Spinal cord (tissue), 9 donors: ENCODE measurements at regions not wholly inside any gene's neighbourhood (a gene's known extent, or its start where the extent isn't known, plus 50 kb on each side); places are given as distances from the start of the nearest gene placed in this dataset.
"Not testable (repeated sequence)": the region's sequence is repeated elsewhere in the genome, so short reads cannot be mapped to it uniquely, and the experiment has no call there.

ENCODE experiments used
- DNase-seq, 6 donors: peaks; one replicate each; pipeline versions ENCODE4 v3.0.0 to v3.0.0-alpha.2; 2013 to 2015; ENCODE audit warnings: low spot score in 6 of 6, low read depth in 4 of 6
- H3K27ac ChIP-seq: one replicate; pipeline ENCODE4 v1.5.1; 2013; ENCODE audit warnings: low read depth, low read length, control low read depth
- H3K27me3 ChIP-seq: one replicate; pipeline ENCODE4 v1.6.1; 2013; ENCODE audit warnings: low read length; ENCODE audit not compliant: control insufficient read depth, insufficient read depth
- H3K36me3 ChIP-seq: one replicate; pipeline ENCODE4 v1.6.1; 2013; ENCODE audit warnings: low read length; ENCODE audit not compliant: control insufficient read depth, insufficient read depth
- H3K4me1 ChIP-seq: one replicate; pipeline ENCODE4 v1.6.1; 2013; ENCODE audit warnings: low read length; ENCODE audit not compliant: control insufficient read depth, insufficient read depth
- H3K4me3 ChIP-seq: one replicate; pipeline ENCODE4 v1.5.1; 2013; ENCODE audit warnings: low read depth, low read length, control low read depth
- H3K9me3 ChIP-seq: one replicate; pipeline ENCODE4 v1.6.1; 2013; ENCODE audit warnings: low read length; ENCODE audit not compliant: control insufficient read depth, insufficient read depth
- WGBS: methylation state at CpG from one replicate; pipeline ENCODE4 v1.1.5; 2013; ENCODE audit warnings: missing lambda C conversion rate; ENCODE audit not compliant: insufficient coverage; 5-methylcytosine and 5-hydroxymethylcytosine counted together
- donor health status: healthy.

DNA sequence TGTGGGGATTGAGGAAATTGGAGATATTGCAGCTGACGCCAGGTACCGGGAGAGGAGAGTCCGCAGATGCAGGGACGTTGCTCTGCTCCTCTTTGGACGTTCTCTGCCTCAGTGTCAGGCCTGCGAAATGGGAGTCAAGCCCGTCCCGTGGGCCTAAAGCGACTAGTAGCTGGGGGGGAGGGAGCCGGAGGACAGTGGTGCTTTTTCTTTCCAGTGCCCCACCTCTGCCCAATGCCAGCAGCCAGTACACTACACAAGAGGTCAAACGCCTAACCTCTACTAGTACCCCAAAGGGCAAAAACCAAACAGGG lies 413.6 kb upstream of the ESRRG start:
- peaks cover 95% of the 10 kb centered on the region for H3K27me3 ChIP-seq
- 27% methylated on average over 10 of the region's 11 CpGs for WGBS
- H3K27ac ChIP-seq = no peak overlapping the region
- peak overlapping the region; percentile 14 for H3K4me3 ChIP-seq
- no peaks in the 10 kb centered on the region for H3K9me3 ChIP-seq
- peak in 1 of 6 donors; percentile 13 for DNase-seq
- no peaks in the 10 kb centered on the region for H3K36me3 ChIP-seq
- H3K4me1 ChIP-seq = peaks cover 58% of the 10 kb centered on the region

GRCh38 chr1:217135987-217136894 lies 413.0 kb upstream of the ESRRG start:
- no peaks in the 10 kb centered on the region for H3K36me3 ChIP-seq
- peaks cover 98% of the 10 kb centered on the region for H3K27me3 ChIP-seq
- DNase-seq = peak in 2 of 6 donors; percentile 9 to 17
- WGBS = 17% methylated on average over 25 of the region's 36 CpGs
- peak overlapping the region; percentile 58 for H3K4me3 ChIP-seq
- H3K4me1 ChIP-seq = peaks cover 58% of the 10 kb centered on the region
- no peak overlapping the region for H3K27ac ChIP-seq
- H3K9me3 ChIP-seq = no peaks in the 10 kb centered on the region

- no peak overlapping the region for H3K27ac ChIP-seq
- H3K4me1 ChIP-seq = peaks cover 58% of the 10 kb centered on the region
- H3K9me3 ChIP-seq = no peaks in the 10 kb centered on the region
- DNase-seq = peak in 2 of 6 donors; percentile 55 to 58
- peaks cover 93% of the 10 kb centered on the region for H3K27me3 ChIP-seq
- H3K36me3 ChIP-seq = no peaks in the 10 kb centered on the region
- peak overlapping the region; percentile 58 for H3K4me3 ChIP-seq
- under 1% methylated on average over 30 of the region's 32 CpGs for WGBS
These were observed 412.3 kb upstream of the ESRRG start for GRCh38 chr1:217135569-217135915.

DNA sequence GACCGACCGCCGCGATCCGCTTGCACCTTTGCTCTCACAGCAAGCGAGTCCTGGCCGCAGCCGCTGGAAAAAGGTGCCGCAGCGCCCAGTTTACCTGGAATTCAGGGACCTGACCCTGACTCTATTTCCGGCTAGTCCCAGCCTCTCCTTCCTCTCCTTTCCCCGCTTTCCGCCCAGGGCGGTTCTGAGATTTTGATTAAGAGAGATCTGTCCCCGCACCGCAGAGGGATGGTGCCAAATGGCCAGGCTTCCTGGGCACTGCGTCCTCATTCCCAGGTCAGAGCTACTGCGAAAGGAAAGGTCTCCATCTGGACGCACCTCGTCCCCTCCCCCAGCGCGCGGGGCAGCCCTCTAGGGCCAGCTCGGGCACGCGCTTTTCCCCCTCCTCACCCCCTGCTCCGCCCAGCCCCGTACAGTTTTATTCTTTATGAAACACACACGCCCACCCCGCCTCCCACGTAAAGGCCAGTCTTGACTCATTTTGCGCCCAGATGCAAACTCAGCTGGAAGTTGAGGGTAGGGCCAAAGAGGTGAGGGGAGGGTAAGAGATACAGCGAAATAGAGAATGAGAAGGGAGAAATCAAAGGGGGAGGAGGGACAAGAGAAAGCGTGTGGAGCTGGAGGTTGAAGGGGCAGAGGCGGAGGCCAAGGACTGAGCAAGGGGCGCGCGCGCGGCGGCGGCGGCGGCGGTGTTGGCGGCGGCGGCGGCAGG lies 411.8 kb upstream of the ESRRG start:
- Histone ChIP-seq H3K36me3 (no peaks in the 10 kb centered on the region), H3K9me3 (no peaks in the 10 kb centered on the region), H3K4me3 (peak overlapping the region; percentile 58), H3K27ac (no peak overlapping the region), H3K27me3 (peaks cover 87% of the 10 kb centered on the region), H3K4me1 (peaks cover 52% of the 10 kb centered on the region)
- peak in 1 of 6 donors; percentile 40 for DNase-seq
- under 1% methylated on average over 43 of the region's 49 CpGs for WGBS

GRCh38 chr1:217133958-217134856 lies 411.0 kb upstream of the ESRRG start:
- Histone ChIP-seq H3K9me3 (no peaks in the 10 kb centered on the region), H3K27me3 (peaks cover 80% of the 10 kb centered on the region), H3K36me3 (no peaks in the 10 kb centered on the region), H3K4me3 (peak overlapping the region; percentile 58), H3K4me1 (peaks cover 48% of the 10 kb centered on the region), H3K27ac (no peak overlapping the region)
- WGBS = 3% methylated on average over 50 of the region's 53 CpGs
- DNase-seq = peak in 2 of 6 donors; percentile 71 to 72

DNA sequence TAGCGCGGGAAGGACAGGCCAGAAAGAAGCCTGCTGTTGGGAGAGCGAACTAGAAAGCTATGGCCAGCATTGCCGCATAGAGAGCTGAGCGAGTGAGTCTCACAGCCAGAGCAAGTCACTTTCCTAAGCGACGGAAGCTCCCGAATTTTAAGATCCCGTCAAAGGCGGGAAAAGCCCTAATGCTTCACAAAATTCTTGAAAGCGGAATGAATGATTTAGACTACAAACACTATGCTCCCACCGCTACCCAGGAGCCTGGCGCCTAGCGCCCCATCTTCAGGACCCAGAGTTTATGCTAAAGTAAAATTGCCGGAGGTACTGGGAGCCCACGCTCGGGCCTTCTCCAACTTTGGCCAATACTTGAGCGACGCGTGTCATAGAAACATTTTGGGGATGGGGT lies 409.9 kb upstream of the ESRRG start:
- no peaks in the 10 kb centered on the region for H3K9me3 ChIP-seq
- H3K4me3 ChIP-seq = no peak overlapping the region
- WGBS = 62% methylated on average over 17 of the region's 20 CpGs
- no peak for DNase-seq
- H3K27me3 ChIP-seq = peaks cover 69% of the 10 kb centered on the region
- peaks cover 40% of the 10 kb centered on the region for H3K4me1 ChIP-seq
- H3K27ac ChIP-seq = no peak overlapping the region
- H3K36me3 ChIP-seq = no peaks in the 10 kb centered on the region

DNA sequence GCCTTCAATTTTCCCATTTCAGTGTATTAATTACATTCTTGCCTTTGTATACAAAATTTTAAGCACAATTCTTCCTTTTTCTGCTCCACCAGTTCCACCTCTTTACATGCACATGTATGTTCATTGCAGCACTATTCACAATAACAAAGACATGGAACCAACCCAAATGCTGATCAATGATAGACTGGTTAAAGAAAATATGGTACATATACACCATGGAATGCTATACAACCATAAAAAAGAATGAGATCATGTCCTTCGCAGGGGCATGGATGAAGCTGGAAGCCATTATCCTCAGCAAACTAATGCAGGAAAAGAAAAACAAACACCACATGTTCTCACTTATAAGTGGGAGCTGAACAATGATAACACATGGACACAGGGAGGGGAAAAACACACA lies 400.1 kb upstream of the ESRRG start:
- not testable (repeated sequence) for H3K27me3 ChIP-seq, H3K36me3 ChIP-seq, DNase-seq, H3K4me3 ChIP-seq, H3K9me3 ChIP-seq, H3K4me1 ChIP-seq, H3K27ac ChIP-seq
- WGBS = no CpG with 5 or more reads among the region's 1 CpG

- H3K4me3 ChIP-seq = no peak overlapping the region
These were observed 394.8 kb upstream of the ESRRG start for GRCh38 chr1:217117973-217118465.

More at GRCh38 chr1:217117973-217118465, 394.8 kb upstream of the ESRRG start:
- Histone ChIP-seq H3K36me3 (no peaks in the 10 kb centered on the region), H3K4me1 (no peaks in the 10 kb centered on the region), H3K27me3 (no peaks in the 10 kb centered on the region), H3K27ac (no peak overlapping the region), H3K9me3 (no peaks in the 10 kb centered on the region)
- DNase-seq = no peak
